MM.1S (cell line): ENCODE measurements at regions not wholly inside any gene's neighbourhood (a gene's known extent, or its start where the extent isn't known, plus 50 kb on each side); places are given as distances from the start of the nearest gene placed in this dataset.

Experiments used
- EZH2 ChIP-seq: fragments of 300-600 bp; sonication (generic); optimal IDR thresholded peaks from 2 replicates; pipeline ENCODE3; 2017; ENCODE audit warnings: low read depth, mild to moderate bottlenecking, antibody characterized with exemption, low read length, mixed read lengths
- EZH2phosphoT487 ChIP-seq: fragments of 300-600 bp; sonication (generic); IDR thresholded peaks from 2 replicates; pipeline ENCODE4 v1.6.1; 2018; ENCODE audit warnings: antibody characterized with exemption, low read length
- TF ChIP-seq, protein P1 (sequence below): fragments of 300-600 bp; sonication (generic); IDR thresholded peaks from 2 replicates; pipeline ENCODE4 v1.5.1; 2016; ENCODE audit warnings: antibody characterized with exemption, low read length, mixed read lengths

DNA sequence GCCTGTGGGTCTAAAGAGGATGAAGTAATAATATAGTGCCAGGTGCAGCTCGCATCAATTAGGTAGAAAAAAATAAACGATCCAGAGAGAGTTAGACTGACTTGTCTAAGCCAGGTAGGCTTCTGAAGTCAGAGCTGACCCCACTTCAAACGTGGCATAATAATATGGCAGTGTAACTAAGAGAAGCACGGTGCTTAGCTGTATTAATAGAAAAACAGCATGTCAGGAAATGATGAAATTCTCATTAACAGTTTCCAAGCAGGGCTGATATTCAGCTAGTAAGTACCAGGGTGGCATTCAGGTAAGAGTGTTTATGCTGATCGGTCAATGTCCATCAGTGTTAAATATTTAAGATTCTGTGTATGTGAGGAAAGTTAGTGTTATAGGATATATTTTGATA is 145.8 kb upstream of the SAMSN1 start:
- TF ChIP-seq, protein P1, sequence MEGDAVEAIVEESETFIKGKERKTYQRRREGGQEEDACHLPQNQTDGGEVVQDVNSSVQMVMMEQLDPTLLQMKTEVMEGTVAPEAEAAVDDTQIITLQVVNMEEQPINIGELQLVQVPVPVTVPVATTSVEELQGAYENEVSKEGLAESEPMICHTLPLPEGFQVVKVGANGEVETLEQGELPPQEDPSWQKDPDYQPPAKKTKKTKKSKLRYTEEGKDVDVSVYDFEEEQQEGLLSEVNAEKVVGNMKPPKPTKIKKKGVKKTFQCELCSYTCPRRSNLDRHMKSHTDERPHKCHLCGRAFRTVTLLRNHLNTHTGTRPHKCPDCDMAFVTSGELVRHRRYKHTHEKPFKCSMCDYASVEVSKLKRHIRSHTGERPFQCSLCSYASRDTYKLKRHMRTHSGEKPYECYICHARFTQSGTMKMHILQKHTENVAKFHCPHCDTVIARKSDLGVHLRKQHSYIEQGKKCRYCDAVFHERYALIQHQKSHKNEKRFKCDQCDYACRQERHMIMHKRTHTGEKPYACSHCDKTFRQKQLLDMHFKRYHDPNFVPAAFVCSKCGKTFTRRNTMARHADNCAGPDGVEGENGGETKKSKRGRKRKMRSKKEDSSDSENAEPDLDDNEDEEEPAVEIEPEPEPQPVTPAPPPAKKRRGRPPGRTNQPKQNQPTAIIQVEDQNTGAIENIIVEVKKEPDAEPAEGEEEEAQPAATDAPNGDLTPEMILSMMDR = no peak
- no peak for TF ChIP-seq EZH2phosphoT487
- TF ChIP-seq EZH2 = no peak
